ENCODE measurements at regions not wholly inside any gene's neighbourhood (a gene's known extent, or its start where the extent isn't known, plus 50 kb on each side); places are given as distances from the start of the nearest gene placed in this dataset.

- TF ChIP-seq POLR2A (IDR thresholded peaks at IDR 0.05) = no peak
- no peak for TF ChIP-seq CTCF (IDR thresholded peaks at IDR 0.05)
- no peak for TF ChIP-seq POLR2AphosphoS5 (IDR thresholded peaks at IDR 0.05)
- no peak for TF ChIP-seq EP300 (IDR thresholded peaks at IDR 0.05)
Measured at GRCh38 chr10:44036425-44036824, 348.5 kb downstream of the CXCL12 start.
